ENCODE measurements at regions not wholly inside any gene's neighbourhood (a gene's known extent, or its start where the extent isn't known, plus 50 kb on each side); places are given as distances from the start of the nearest gene placed in this dataset.

- TF ChIP-seq CTCF (IDR thresholded peaks at IDR 0.05; ENCODE audit: insufficient read depth, low read depth, low read length) (no peak), EZH2 (IDR thresholded peaks at IDR 0.05; ENCODE audit: insufficient read depth, low read length) (no peak)
These were observed 1225.1 kb downstream of the OTOL1 start for GRCh38 chr3:162721736-162722135.
